Fibroblast of lung (primary cell): ENCODE measurements at regions not wholly inside any gene's neighbourhood (a gene's known extent, or its start where the extent isn't known, plus 50 kb on each side); places are given as distances from the start of the nearest gene placed in this dataset.

ENCODE experiments used
- DNase-seq, 2 donors: peaks; one replicate each; pipeline versions ENCODE4 v3.0.0 to v3.0.0-alpha.2; 2010; ENCODE audit warnings: low read depth in 2 of 2
- H2AFZ ChIP-seq: 2 replicates; pipeline ENCODE4 v1.5.1; 2012; ENCODE audit warnings: low read length, control low read depth, inconsistent platforms
- H3K27ac ChIP-seq: 2 replicates; pipeline ENCODE4 v1.5.1; 2011; ENCODE audit warnings: low read length, control low read depth; ENCODE audit not compliant: insufficient read depth
- H3K27me3 ChIP-seq: 2 replicates; pipeline ENCODE4 v1.5.1; 2011; ENCODE audit warnings: mild to moderate bottlenecking, low read length; ENCODE audit not compliant: control insufficient read depth, insufficient read depth
- H3K36me3 ChIP-seq: 2 replicates; pipeline ENCODE4 v1.5.1; 2011; ENCODE audit warnings: low read length; ENCODE audit not compliant: control insufficient read depth, insufficient read depth
- H3K4me1 ChIP-seq: 2 replicates; pipeline ENCODE4 v1.5.1; 2011; ENCODE audit warnings: low read length; ENCODE audit not compliant: control insufficient read depth, insufficient read depth; ENCODE audit errors: extremely low read depth
- H3K4me2 ChIP-seq: 2 replicates; pipeline ENCODE4 v1.5.1; 2011; ENCODE audit warnings: low read length, control low read depth; ENCODE audit not compliant: insufficient read depth; ENCODE audit errors: extremely low read depth
- H3K4me3 ChIP-seq, 4 experiments: fragments of 200-600 bp in 1 of 4; sonication (generic) in 1 of 4; replicated peaks in 1 of 4; 2 replicates each; pipeline ENCODE4 v1.5.1; 2011 to 2016; ENCODE audit warnings: low read length in 4 of 4, low read depth in 3 of 4, mild to moderate bottlenecking in 3 of 4, control low read depth in 2 of 4, inconsistent platforms in 1 of 4, mixed read lengths in 1 of 4; ENCODE audit not compliant: insufficient read depth in 1 of 4; ENCODE audit errors: control extremely low read depth in 1 of 4
- H3K79me2 ChIP-seq: 2 replicates; pipeline ENCODE4 v1.5.1; 2012; ENCODE audit warnings: mild to moderate bottlenecking, low read length, inconsistent platforms; ENCODE audit not compliant: control insufficient read depth, insufficient read depth
- H3K9ac ChIP-seq: 2 replicates; pipeline ENCODE4 v1.5.1; 2011; ENCODE audit warnings: mild to moderate bottlenecking, low read length, control low read depth; ENCODE audit not compliant: insufficient read depth
- H3K9me3 ChIP-seq: 2 replicates; pipeline ENCODE4 v1.5.1; 2012; ENCODE audit warnings: low read depth, low read length; ENCODE audit not compliant: control insufficient read depth, insufficient read depth
- H4K20me1 ChIP-seq: 2 replicates; pipeline ENCODE4 v1.5.1; 2011; ENCODE audit warnings: low read length; ENCODE audit not compliant: control insufficient read depth, insufficient read depth; ENCODE audit errors: extremely low read depth
- CTCF ChIP-seq, 2 donors: IDR thresholded peaks in 1 of 2; conservative IDR thresholded peaks in 1 of 2; 1 replicate in 1 of 2; 2 replicates in 1 of 2; pipeline ENCODE4 v1.5.1; 2011 to 2012; ENCODE audit warnings: low read length in 2 of 2, control low read depth in 1 of 2, inconsistent platforms in 1 of 2, low read depth in 1 of 2, mild to moderate bottlenecking in 1 of 2
- EZH2 ChIP-seq: IDR thresholded peaks from 2 replicates; pipeline ENCODE4 v1.5.1; 2012; ENCODE audit warnings: low read length, control low read depth, mild to moderate bottlenecking; ENCODE audit errors: missing control alignments

GRCh38 chr4:111883557-111883999 is 261.7 kb upstream of the FAM241A start:
- Histone ChIP-seq H2AFZ (no peak overlapping the region), H3K4me3 (no peak overlapping the region), H3K9me3 (no peaks in the 10 kb centered on the region), H3K27ac (no peak overlapping the region), H3K4me1 (no peaks in the 10 kb centered on the region), H3K27me3 (no peaks in the 10 kb centered on the region), H3K4me2 (no peak overlapping the region), H4K20me1 (no peaks in the 10 kb centered on the region), H3K36me3 (no peaks in the 10 kb centered on the region), H3K9ac (no peak overlapping the region), H3K79me2 (no peaks in the 10 kb centered on the region)
- no peak for DNase-seq
- TF ChIP-seq EZH2, result no peak
- no peak for TF ChIP-seq CTCF (conservative IDR thresholded peaks at IDR 0.05 in 1 of 2, IDR thresholded peaks at IDR 0.05 in 1 of 2; ENCODE audit: low read depth in 1 of 2, low read length in 2 of 2)

GRCh38 chr4:111890412-111890811 is 254.8 kb upstream of the FAM241A start:
- no peak for TF ChIP-seq CTCF (conservative IDR thresholded peaks at IDR 0.05 in 1 of 2, IDR thresholded peaks at IDR 0.05 in 1 of 2; ENCODE audit: low read depth in 1 of 2, low read length in 2 of 2)
- TF ChIP-seq EZH2, result no peak
- no peaks in the 10 kb centered on the region for H3K36me3 ChIP-seq
- no peak overlapping the region for H3K4me2 ChIP-seq

GRCh38 chr4:111905511-111905910 is 239.7 kb upstream of the FAM241A start:
- no peaks in the 10 kb centered on the region for H3K27me3 ChIP-seq
- no peaks in the 10 kb centered on the region for H4K20me1 ChIP-seq
- H3K4me3 ChIP-seq, result no peak overlapping the region
- no peak for DNase-seq
- H3K36me3 ChIP-seq, result no peaks in the 10 kb centered on the region
- no peaks in the 10 kb centered on the region for H3K9me3 ChIP-seq
- H2AFZ ChIP-seq, result no peak overlapping the region
- H3K4me1 ChIP-seq, result no peaks in the 10 kb centered on the region
- no peak for TF ChIP-seq CTCF (conservative IDR thresholded peaks at IDR 0.05 in 1 of 2, IDR thresholded peaks at IDR 0.05 in 1 of 2; ENCODE audit: low read depth in 1 of 2, low read length in 2 of 2)
- H3K9ac ChIP-seq, result no peak overlapping the region
- no peak overlapping the region for H3K27ac ChIP-seq
- no peak overlapping the region for H3K4me2 ChIP-seq
- no peaks in the 10 kb centered on the region for H3K79me2 ChIP-seq

More at GRCh38 chr4:111890412-111890811, 254.8 kb upstream of the FAM241A start:
- Histone ChIP-seq H3K9ac (no peak overlapping the region), H3K4me3 (no peak overlapping the region), H3K9me3 (no peaks in the 10 kb centered on the region), H2AFZ (no peak overlapping the region), H3K4me1 (no peaks in the 10 kb centered on the region), H3K27me3 (no peaks in the 10 kb centered on the region), H4K20me1 (no peaks in the 10 kb centered on the region), H3K27ac (no peak overlapping the region), H3K79me2 (no peaks in the 10 kb centered on the region)
- DNase-seq, result no peak
